WTC11 (cell line): ENCODE measurements at regions not wholly inside any gene's neighbourhood (a gene's known extent, or its start where the extent isn't known, plus 50 kb on each side); places are given as distances from the start of the nearest gene placed in this dataset.

Source experiments
- CREB1 ChIP-seq: sonication (generic); formaldehyde crosslinking; IDR thresholded peaks from 2 replicates; pipeline ENCODE4 v1.8.0; 2023; ENCODE audit warnings: mild to moderate bottlenecking, missing genetic modification reagents
- CTCF ChIP-seq: fragments of 200-600 bp; IDR thresholded peaks from 2 replicates; pipeline ENCODE4 v1.8.0; 2022; ENCODE audit warnings: antibody characterized with exemption
- E2F5 ChIP-seq: sonication (generic); formaldehyde crosslinking; IDR thresholded peaks from 2 replicates; pipeline ENCODE4 v1.8.1; 2022; ENCODE audit warnings: mild to moderate bottlenecking, moderate library complexity, missing genetic modification reagents
- MAX ChIP-seq: sonication (generic); formaldehyde crosslinking; IDR thresholded peaks from 2 replicates; pipeline ENCODE4 v1.8.0; 2022; ENCODE audit warnings: mild to moderate bottlenecking, missing genetic modification reagents
- MYBL2 ChIP-seq: sonication (generic); formaldehyde crosslinking; IDR thresholded peaks from 2 replicates; pipeline ENCODE4 v1.8.1; 2023; ENCODE audit warnings: mild to moderate bottlenecking, moderate library complexity, missing genetic modification reagents
- NFE2L1 ChIP-seq: sonication (generic); formaldehyde crosslinking; IDR thresholded peaks from 2 replicates; pipeline ENCODE4 v1.8.1; 2023; ENCODE audit warnings: missing genetic modification reagents
- PREB ChIP-seq: sonication (generic); formaldehyde crosslinking; IDR thresholded peaks from 2 replicates; pipeline ENCODE4 v1.8.1; 2022; ENCODE audit warnings: mild to moderate bottlenecking, missing genetic modification reagents, moderate library complexity, borderline replicate concordance
- SP1 ChIP-seq: sonication (generic); formaldehyde crosslinking; conservative IDR thresholded peaks from 2 replicates; pipeline ENCODE4 v1.8.1; 2022; ENCODE audit warnings: missing genetic modification reagents
- USF2 ChIP-seq: sonication (generic); formaldehyde crosslinking; IDR thresholded peaks from 2 replicates; pipeline ENCODE4 v1.8.1; 2023; ENCODE audit warnings: mild to moderate bottlenecking, missing genetic modification reagents, moderate library complexity
- ZNF512 ChIP-seq: sonication (generic); formaldehyde crosslinking; IDR thresholded peaks from 2 replicates; pipeline ENCODE4 v1.8.1; 2022; ENCODE audit warnings: missing genetic modification reagents, borderline replicate concordance

- TF ChIP-seq CTCF = no peak
- no peak for TF ChIP-seq CREB1 (CRISPR knock-in tag)
- no peak for TF ChIP-seq USF2 (CRISPR knock-in tag)
- TF ChIP-seq PREB (CRISPR knock-in tag) = no peak
- TF ChIP-seq NFE2L1 (CRISPR knock-in tag) = no peak
- no peak for TF ChIP-seq MYBL2 (CRISPR knock-in tag)
- TF ChIP-seq E2F5 (CRISPR knock-in tag) = no peak
- no peak for TF ChIP-seq ZNF512
- no peak for TF ChIP-seq MAX (CRISPR knock-in tag)
- no peak for TF ChIP-seq SP1
Measured at GRCh38 chrX:96126182-96126581, 558.5 kb upstream of the DIAPH2 start.
